ENCODE measurements at regions not wholly inside any gene's neighbourhood (a gene's known extent, or its start where the extent isn't known, plus 50 kb on each side); places are given as distances from the start of the nearest gene placed in this dataset.

GRCh38 chr4:106481801-106482200, 113.2 kb upstream of the GIMD1 start:
- TF ChIP-seq EZH2 (IDR thresholded peaks at IDR 0.05; ENCODE audit: low read depth, unreplicated experiment) = no peak
- no peak for TF ChIP-seq ZNF462 (CRISPR knock-in tag; IDR thresholded peaks at IDR 0.05)
- TF ChIP-seq EZH2phosphoT487 (IDR thresholded peaks at IDR 0.05; ENCODE audit: unreplicated experiment) = no peak

Data from GM23338 (cell line).